AG04449 (cell line): ENCODE measurements at regions not wholly inside any gene's neighbourhood (a gene's known extent, or its start where the extent isn't known, plus 50 kb on each side); places are given as distances from the start of the nearest gene placed in this dataset.

Experiments used
- CTCF ChIA-PET: fragments of 350-600 bp; formaldehyde crosslinking; extraction: SDS; loops from one replicate; lab custom pipeline; 2021; ENCODE audit warnings: antibody characterized with exemption; lab: Yijun Ruan, JAX
- POLR2A ChIA-PET: fragments of 400-600, 350-600 bp; formaldehyde crosslinking; extraction: SDS; loops from one replicate; lab custom pipeline; 2020; ENCODE audit warnings: antibody characterized with exemption, inconsistent platforms; lab: Yijun Ruan, JAX
- DNase-seq: peaks from one replicate; pipeline ENCODE4 v3.0.0-alpha.2; 2010; ENCODE audit warnings: low read depth, low spot score
- H3K4me3 ChIP-seq: 2 replicates; pipeline ENCODE4 v1.5.1; 2011; ENCODE audit warnings: low read depth, mild to moderate bottlenecking, control low read depth, low read length
- CTCF ChIP-seq: IDR thresholded peaks from one replicate; pipeline ENCODE4 v1.5.1; 2011; ENCODE audit warnings: mild to moderate bottlenecking, moderate library complexity, low read length, control low read depth, inconsistent platforms; ENCODE audit not compliant: insufficient read depth; ENCODE audit errors: missing control alignments

GRCh38 chr11:110526323-110526722, 96.6 kb downstream of the FDX1 start:
- H3K4me3 ChIP-seq = no peak overlapping the region
- ChIA-PET POLR2A (no interaction called here), CTCF (no interaction called here)
- TF ChIP-seq CTCF = no peak
- no peak for DNase-seq
